HG03135 (cell line): ENCODE measurements at regions not wholly inside any gene's neighbourhood (a gene's known extent, or its start where the extent isn't known, plus 50 kb on each side); places are given as distances from the start of the nearest gene placed in this dataset.

ENCODE experiments used
- ATAC-seq: cut with Tn5 transposase; IDR thresholded peaks from one replicate; pipeline ENCODE4 v1.9.1; 2021; ENCODE audit warnings: mild to moderate bottlenecking, moderate library complexity; ENCODE audit not compliant: unreplicated experiment

DNA sequence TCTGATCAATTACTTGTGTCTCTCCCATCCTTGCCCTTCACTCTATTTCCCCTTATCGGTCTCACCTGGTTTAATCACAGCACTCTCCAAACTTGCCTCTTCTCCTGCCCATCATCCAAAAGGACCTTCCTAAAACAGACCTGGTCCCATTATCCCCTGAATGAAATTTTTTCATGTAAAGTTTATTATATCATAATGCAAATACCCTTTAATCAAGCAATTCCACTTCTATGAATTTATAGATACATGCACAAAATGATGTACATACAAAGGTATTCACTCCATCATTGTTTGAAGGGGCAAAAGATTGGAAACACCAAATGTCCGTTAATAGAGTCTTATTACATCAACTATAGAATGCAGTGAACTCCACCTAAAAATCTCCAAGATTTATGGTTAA lies 88.1 kb upstream of the PKDCC start:
- no peak for ATAC-seq

GRCh38 chr2:41962922-41963622 lies 84.7 kb upstream of the PKDCC start:
- no peak for ATAC-seq

- no peak for ATAC-seq
Measured at GRCh38 chr2:41963661-41964525, 83.9 kb upstream of the PKDCC start.

GRCh38 chr2:41965173-41965908 lies 82.5 kb upstream of the PKDCC start:
- no peak for ATAC-seq

DNA sequence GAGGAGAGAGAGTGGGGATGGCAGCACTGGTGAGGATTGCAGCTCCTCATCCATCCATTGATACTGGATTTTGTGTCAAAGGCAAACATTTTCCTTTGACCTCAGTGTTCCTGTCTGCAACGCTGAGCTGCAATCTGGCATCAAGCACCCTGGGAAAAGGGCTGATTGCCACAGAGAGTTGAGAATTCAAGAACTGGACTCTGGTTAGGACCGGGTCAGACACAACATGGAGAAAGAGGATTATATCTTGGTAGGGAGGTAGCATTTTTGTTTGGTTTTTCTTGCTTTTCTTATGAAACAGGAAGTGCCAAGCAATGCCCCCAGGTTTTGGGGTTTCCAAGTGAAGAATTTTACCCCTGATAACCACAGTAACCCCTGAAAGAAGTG lies 81.9 kb upstream of the PKDCC start:
- ATAC-seq, result no peak

DNA sequence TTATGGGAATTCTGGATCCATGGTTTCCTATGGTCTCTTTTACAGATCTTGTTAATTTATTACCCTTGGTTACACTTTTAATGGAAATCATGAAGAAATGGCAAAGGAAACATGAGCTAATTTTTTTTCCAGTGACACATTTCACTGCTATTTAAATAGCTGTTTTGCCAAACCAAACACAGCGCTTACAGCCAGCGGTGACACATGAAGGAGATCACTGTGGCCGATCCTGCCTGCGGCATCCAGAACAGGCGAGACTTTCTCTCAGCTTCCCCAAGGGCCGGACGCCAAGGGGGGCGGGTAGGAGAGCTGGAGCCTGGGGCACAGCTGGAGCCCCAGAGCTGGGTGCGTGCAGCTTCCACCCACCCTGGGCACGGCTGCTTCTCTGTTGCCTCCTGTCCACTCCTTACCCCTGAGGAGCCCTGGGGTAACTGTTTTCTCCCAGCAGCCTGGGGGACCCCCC lies 81.4 kb upstream of the PKDCC start:
- no peak for ATAC-seq

- ATAC-seq, result no peak
Measured at GRCh38 chr2:41966920-41967319, 80.9 kb upstream of the PKDCC start.

DNA sequence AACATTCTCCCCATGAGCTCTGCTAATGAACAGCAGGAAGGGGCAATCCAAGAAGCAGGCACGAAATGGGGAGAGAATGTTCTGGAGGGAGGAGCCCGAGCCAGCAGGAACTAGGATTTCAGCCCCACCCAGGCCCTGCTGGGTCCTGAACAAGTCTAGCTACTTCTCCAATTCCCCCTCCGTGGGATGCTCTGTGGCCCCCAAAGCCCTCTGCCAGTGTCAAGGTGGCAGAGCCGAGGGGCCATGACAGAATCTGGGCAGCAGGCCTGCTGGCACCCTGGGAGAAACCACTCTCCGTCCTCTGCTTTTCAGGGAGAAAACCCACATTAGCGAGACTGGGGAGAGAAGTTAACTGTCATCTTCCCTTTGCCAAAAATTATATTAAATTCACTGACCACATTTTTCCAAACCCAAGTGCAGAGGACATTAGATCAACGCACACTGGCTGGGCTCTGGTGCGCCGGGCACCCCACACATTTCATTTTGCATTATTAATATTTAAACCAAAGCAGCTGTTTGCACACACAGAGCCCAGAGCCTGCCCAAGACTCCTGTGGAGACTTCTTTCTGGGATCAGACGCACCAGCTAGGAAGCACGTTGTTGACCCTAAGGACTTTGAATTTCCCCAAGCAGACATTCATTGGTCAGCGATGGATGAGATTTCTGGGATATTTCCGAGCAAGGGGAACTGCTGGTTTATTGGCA lies 80.2 kb upstream of the PKDCC start:
- no peak for ATAC-seq

GRCh38 chr2:41968182-41968578 lies 79.6 kb upstream of the PKDCC start:
- no peak for ATAC-seq

GRCh38 chr2:41970988-41971660 lies 76.7 kb upstream of the PKDCC start:
- no peak for ATAC-seq

GRCh38 chr2:41972179-41972578 lies 75.6 kb upstream of the PKDCC start:
- no peak for ATAC-seq

GRCh38 chr2:41972819-41973218 lies 75.0 kb upstream of the PKDCC start:
- no peak for ATAC-seq

DNA sequence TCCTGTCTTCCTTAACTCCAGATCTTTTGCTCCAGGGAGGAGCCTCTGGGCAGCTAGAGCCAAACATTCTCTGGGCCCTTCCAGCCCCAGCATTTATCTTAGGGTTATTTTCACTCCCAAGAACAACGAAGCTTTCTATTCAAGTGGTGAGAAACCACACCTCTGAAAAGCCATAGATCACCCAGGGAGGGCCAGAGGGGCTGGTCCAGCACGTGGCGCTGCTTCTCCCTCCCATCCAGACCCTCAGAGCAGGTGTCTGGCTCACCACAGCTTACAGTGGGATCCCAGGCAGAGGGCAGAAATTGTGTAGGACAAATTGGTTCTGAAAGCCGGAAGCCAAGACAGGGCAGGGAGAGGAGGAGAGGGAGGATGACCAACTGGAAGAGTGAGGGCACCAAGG lies 74.0 kb upstream of the PKDCC start:
- no peak for ATAC-seq

- ATAC-seq, result no peak
Measured at GRCh38 chr2:41981417-41981816, 66.4 kb upstream of the PKDCC start.

- ATAC-seq, result no peak
Measured at GRCh38 chr2:41985573-41986095, 62.2 kb upstream of the PKDCC start.

- no peak for ATAC-seq
Measured at GRCh38 chr2:41989501-41990180, 58.2 kb upstream of the PKDCC start.

GRCh38 chr2:41990245-41990644 lies 57.6 kb upstream of the PKDCC start:
- no peak for ATAC-seq

DNA sequence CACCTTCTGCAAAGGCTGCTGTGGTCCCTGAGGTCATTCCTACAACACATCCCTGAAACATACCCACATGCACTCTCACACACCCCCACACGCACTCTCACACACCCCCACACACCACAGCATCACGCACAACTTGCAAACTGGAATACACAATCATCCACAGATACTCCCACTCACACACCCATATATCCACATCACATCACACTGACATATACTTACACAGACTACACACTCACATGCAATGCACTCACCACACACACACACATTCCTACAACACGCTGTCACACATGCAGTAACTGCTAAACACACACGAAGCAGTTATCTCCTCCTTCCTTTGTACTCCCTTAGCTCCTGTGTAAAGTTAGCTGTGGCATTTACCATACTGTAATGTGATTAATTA lies 57.1 kb upstream of the PKDCC start:
- ATAC-seq, result no peak

GRCh38 chr2:41992056-41992642 lies 55.7 kb upstream of the PKDCC start:
- ATAC-seq, result no peak
